Hippocampal formation (tissue), 2 donors: ENCODE measurements at regions not wholly inside any gene's neighbourhood (a gene's known extent, or its start where the extent isn't known, plus 50 kb on each side); places are given as distances from the start of the nearest gene placed in this dataset.
"Not testable (repeated sequence)": the region's sequence is repeated elsewhere in the genome, so short reads cannot be mapped to it uniquely, and the experiment has no call there.

Experiments used
- DNase-seq, 2 donors: peaks; one replicate each; lab custom pipeline; 2025; lab: John Stamatoyannopoulos, UW

DNA sequence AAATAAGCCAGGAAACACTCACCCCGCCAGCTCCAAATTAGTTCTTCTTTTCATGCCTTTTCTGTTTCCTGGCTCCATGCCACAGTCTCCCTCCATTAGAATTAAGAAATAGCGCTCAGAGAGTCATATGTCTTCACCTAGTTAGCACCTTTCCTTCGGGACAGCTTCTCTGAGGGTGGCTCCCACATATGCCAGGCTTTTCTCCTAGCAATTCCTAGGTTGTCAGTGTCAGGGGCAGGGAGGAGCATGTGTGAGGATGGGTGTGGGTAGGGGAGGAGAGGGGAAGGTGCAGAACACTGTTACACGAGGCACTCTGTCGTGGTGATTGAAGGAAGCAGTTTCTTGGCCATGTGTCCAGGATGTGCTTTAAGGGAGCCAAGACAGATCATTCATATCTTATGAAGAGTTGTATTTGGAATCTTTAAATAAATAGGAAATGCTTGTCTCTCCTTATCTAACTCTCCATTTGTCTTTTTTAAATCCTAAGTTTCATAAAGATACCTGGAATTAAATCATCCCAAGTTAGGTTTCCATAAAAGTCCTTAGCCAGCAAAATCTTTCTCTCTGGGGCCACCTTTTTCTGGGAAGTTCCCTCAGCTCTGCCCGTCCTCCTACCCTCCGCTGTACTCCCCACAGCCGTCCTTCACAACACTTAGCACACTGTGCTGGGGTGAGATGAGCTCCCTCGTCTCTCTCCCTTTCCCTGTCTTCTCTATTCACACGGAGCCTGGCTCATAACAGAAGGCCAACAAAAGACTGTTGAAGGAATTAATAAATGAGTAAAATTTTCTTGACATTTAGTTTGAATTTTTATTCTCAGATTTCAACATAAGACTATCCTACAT lies 361.0 kb downstream of the CD83 start:
- DNase-seq: no peak

DNA sequence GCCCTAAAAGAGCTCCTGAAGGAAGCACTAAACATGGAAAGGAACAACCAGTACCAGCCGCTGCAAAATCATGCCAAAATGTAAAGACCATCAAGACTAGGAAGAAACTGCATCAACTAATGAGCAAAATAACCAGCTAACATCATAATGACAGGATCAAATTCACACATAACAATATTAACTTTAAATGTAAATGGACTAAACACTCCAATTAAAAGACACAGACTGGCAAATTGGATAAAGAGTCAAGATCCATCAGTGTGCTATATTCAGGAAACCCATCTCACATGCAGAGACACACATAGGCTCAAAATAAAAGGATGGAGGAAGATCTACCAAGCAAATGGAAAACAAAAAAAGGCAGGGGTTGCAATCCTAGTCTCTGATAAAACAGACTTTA lies 364.4 kb downstream of the CD83 start:
- DNase-seq: not testable (repeated sequence)

DNA sequence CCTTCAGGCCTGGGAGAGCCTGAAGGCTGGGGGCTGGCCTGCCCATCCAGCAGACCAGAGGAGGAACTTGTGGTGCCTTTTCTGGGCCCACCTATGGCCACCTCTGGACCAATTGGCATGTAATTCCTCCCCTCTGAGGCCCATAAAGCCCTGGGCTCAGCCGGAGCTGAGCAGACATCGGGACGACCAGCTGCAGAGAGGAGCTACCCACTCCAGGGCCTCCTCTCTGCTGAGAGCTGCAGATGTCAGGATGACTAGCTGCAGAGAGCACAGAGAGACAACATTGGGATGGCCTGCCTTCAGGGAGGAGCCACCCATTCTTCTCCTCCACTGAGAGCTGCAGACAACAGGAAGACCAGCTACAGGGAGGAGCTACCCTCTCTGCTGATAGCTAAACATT lies 370.1 kb downstream of the CD83 start:
- no peak for DNase-seq

DNA sequence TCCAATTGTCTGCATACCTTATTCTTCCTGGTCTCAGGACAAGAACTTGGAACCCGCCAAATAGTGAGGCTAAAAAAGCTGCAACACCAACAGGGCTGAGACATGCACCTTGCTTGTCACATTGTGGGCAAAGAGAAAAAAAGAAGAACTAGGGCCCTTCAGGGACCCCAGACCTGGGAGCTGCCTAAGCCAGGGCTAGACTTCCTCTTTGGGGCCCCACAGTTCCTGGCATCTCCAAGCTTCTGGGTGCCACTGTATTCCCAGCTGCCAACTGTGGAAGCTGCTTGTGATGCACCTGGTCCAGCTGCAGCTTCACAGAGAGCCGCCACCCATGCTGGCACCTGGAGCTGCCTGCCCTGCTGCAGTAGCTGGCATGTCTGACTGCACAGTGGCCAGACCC lies 370.6 kb downstream of the CD83 start:
- DNase-seq: no peak

DNA sequence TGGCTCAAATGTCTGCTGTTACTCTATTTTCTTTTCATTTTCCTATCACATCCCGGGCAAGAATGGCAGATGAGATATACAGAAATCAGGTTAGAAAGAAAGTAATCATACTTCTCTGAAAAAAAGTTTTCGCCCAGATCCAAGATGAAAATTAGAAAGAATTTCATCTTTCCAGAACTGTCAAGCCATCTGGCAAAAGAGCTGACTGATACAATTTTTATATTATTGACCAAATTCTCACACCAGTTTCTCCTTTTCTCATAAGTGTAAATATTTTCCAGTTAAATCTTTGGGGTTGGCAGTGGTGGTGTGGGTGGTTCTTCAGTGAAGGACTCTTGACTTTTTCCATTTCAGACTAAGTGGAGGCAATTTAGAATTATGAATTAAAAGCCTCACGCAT lies 371.9 kb downstream of the CD83 start:
- no peak for DNase-seq

DNA sequence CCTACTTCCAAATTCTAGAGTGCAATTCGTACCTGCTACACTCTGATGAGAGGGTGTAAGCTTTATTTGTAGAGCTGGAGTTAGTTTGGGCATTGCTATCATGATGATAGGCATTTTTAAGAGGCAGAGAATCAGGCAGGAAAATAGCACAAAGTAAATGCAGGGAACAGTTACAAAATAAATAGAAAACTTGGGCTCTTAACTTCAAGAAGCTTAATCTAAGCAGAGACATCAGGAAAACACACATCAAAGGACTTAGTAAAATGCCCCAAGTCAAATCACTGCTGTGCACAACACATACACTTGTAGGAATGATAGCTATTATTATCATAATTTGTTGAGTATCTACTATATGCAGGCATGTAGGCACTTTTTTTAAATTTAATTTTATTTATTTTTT lies 381.2 kb downstream of the CD83 start:
- no peak for DNase-seq

DNA sequence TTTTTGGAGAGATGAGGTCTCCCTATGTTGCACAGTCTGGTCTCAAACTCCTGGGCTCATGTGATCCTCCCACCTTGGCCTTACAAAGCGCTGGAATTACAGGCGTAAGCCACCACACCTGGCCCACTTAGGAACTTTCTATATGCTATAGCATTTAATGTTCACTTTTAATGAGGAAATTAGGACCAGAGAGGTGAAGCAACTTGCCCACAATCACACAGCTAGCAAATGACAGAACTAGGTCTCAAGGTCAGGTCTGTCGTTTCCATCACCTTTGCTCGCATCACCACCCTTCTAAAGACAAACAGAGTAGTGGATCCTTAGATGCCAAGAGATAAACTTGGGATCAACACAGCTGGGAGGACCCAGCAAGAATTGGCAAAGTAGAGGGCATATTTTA lies 381.7 kb downstream of the CD83 start:
- no peak for DNase-seq

DNA sequence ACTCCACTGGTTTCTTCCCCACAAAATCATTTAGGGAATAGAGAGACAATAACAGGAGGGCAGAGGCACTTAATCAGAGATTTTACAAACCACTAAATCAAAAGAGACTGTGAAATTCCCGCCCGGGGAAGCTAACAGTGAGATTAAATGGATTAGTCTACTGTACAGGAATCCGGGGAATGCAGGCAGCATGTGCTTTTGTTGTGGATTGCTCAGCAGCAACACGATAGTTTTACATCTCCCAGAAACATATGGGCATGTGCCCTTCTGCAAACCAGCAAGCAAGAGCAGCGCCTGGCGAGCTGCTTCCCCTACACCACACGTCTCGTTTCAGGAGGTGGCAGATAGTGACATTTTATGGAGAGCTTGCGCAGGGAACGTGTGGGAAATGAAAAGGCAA lies 382.3 kb downstream of the CD83 start:
- DNase-seq: no peak

DNA sequence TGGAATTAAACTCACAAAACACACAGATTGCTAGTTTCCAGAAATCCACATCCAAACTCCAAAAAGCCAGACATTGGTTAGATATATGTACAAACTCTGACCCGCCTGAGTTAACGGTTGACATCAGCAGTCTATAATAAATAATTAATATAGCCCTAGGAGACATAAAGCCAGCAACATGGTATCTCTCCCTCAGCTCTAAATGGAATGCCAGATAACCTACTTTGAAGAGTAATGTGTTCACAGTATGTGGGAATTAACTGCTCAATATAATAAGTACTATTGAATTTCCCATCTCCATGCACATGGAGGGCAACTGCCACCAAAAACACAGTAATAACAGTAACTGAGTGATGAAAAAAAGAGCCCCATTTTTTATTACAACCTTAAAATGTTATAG lies 383.2 kb downstream of the CD83 start:
- DNase-seq: no peak

DNA sequence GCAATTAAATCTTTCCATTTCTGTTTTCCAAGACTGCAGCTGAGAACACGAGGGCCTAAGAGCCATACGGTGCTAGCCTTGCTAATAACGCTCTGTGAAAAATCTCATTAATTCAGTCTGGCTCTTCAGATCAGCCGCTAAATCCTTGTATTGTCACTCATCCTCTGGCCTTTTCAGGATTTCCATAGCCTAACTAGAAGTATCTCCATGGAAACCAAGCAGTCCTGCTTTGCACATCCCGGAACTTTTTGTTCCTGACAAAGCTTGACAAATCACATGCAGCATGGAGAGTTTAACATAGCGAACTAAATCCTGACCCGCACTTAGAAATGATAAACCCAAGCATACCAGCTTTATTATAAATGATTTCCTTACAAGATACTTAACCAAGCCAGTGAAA lies 383.7 kb downstream of the CD83 start:
- no peak for DNase-seq

DNA sequence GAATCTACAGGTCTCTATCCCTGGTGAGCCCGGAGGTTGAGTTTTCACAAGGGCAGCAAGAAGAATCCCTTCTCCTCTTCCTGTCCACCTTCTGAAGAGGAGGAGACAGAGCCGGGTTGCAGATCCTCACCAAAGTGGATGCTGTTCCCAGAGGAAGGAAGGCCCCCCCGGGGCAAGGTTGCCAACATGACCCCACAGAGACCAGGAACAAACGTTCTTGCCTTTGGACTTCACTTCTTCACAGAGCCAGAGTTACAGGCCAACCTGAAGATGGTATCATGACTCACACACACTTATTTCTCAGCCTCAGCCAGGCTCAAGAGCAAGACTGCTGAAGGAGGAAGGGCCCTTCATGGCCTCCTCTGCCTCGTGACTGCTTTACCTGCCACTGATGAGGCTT lies 384.3 kb downstream of the CD83 start:
- no peak for DNase-seq

DNA sequence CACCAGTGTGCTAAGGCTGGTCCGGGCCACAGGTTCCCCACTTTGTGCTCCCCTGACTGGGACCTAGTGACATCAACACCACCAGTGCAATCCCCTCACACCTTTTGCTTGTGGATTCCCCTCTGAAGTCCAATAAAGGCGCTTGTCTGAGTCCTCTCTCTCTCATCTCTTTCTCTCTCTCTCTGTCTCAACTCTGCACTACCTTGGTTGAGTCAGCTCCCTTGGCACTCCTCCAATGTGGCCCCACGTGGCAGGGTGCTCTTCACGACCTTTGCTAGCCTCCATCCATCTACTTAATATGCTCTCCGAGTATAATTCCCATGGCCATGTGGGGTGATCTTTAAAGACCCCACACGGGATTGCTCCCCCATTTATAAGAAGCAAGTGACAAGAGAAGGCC lies 385.0 kb downstream of the CD83 start:
- DNase-seq: no peak

DNA sequence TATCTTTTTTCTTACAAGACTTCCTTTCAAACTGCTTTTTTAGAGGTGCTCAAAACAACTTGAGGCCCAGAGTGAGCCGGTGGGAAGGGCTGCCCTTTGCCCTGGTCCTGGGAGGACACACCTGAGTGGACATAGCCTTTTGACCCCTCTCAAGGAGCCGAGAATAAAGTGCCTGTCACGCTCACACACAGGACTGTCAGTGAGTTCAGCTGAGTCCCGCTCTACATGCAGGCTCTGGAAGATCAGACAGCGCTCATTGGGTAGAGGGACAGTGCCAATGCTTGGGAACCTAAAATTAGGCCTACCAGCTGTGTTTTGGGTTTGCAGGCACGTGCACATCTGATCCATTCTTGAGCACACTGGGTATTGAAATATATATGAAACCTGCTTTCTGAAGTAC lies 387.8 kb downstream of the CD83 start:
- DNase-seq: no peak

DNA sequence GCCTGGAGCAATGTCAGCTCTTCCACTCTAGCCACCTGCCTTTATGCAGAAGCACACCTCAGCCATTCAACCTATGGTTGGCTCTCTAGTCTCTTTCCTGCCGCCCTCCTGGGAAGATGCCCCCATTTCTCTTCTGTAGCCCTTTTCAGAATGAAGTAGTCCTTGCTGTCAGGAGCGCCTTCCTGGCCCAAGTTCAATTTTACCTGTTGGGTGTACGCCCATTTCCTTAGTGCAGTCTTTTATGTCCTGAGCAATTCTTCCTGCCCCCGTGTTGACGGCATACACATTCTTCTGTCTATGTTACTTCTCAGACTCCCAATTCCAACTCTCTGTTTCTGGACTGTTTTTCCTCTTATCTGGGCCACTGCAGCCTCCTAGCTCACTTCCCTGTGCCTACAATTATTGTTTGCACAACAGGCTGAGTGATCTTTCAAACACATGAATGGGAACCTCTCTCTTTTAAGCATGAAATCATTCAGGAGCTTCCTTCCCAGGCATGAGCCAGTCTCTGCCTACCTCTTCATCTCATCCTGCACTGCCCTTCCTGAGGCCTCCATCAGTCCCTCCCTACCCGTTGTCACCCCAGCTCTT lies 389.2 kb downstream of the CD83 start:
- DNase-seq: no peak

DNA sequence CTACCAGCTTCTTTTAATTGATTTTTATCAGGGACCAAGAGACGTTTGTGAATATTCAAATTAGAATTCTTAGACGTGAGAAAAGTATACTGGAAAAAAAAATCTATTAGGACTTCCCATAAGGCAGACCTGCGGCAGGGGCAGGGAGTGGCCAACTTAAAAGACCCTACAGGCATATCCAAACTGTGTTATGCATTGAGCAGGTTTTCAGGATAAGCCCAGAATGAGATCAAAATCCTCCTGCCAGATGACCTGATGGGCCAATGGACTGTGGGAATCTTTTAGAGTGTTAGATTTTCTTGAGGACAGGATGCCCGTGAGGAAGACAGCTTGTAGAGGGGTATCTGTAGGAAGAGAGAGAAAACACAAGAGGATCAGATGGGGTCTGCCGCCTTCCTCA lies 391.5 kb downstream of the CD83 start:
- DNase-seq: no peak

DNA sequence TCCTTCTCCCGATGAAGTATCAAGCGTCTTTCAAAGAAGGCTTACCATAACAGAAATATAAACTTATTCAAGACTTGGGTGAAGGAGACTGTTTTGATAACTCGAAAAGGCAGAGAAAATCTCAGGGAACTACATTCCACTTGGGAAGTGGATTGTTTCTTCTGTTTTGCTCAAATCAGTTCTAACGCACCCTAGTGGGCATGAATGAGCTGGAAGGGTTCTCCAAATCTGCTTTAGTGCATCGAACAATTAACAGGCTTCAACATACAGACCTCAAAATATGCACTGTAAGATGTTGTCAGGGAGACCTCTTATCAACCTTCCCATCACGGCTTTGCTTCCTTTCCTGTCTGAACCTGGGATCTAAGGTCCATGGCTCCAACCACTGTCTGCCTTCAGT lies 392.5 kb downstream of the CD83 start:
- no peak for DNase-seq

DNA sequence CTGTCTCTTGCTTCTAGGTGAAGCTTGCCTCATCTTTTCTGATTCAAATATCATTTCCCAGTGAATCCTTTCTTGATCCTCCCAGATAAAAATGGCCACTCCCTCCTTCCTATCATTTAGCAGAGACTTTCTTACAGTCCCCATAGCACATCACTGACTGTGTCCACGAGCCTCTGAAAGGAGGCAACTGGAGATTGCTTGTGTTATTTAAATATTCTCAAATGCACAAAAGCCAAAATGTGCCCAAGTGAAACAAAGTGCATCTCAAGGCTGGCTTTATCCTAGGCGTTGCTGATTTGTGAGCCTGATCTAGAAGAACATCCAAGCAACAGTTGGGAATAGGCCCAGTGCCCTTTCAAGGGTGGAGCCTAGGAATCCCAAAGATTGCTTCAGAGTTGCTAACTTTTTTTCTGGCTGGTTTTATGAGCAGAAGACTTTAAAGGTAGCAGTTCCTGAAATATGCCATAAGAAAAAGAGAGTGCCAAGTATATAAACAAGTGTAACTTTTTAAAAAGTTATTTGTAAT lies 393.6 kb downstream of the CD83 start:
- no peak for DNase-seq

DNA sequence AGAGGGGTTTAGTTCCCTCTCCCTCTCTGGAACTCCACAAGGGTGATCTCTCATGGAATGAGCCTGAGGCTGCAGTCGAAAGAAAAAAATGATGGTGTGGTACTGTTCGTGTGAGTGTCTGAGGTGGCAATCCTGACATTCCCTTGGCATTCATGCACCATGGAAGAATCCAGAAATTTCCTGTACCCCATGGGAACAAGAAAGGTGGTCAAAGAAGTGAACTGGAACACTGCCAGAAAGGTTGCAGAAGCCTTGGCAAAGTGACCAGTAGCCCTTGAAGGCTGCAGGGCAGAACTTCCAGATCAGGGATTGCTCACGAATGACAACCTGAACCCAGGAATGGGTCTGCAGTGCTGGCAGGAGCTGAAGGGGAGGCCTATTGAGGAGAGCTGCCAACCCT lies 394.7 kb downstream of the CD83 start:
- DNase-seq: no peak

DNA sequence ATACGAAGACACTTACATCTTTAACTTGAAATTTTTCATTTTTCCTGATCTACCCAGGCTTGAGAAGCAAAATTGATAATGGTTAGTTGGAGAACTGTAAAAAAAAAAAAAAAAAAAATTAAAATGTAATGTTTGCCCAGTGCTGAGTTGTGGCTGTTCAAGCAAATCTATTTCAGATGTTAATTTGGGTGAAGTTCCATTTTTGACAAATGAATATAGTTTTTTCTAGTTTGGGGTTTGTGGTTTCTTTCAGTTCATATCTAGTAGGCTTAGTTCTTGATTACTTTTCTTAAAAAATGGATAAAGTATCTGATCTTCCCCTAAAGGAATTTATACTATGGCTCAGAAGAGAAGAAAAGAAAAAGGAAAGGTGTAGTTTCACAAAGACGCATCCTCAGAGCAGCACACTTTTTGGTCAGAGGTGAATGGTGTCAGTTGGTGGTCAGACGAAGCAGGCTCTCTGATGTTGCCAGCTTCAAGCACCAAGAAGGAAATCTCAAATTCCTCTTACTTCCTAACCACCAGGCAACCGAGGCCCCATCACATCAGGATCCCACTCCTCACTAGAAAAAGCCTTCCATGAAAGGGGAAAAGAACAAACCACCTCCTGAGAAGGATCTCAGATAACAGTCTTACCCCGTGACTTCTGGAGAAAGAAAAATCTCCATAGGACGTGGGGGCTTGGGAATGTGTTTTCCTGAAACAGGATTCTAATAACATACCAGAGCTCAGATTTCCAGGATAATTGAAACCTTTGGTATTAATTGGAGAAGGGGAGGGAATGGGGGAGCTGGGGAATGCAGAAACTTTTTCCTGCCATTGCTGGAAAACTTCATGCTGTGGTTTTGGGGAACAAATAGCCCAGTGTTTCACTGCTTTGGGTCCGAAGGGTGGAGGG lies 396.2 kb downstream of the CD83 start:
- no peak for DNase-seq

DNA sequence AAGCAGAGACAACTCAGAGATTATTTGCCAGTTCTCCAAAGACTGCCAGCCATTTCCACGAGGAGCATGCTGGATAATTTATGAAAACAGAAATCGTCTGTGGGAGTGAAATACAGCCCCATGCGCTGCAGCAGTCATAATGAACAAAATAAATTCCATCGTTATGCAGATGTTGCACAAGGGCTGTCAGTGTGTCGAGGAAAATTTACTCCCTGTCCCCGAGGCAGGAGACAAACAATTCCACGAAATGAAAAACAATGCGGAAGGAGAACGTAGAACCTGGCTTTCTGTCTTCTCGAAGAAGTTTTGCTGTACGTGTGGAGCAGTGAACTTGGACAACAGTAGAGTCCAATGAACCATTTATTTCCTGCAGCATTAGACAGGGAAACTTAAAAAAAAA lies 399.4 kb downstream of the CD83 start:
- no peak for DNase-seq

DNA sequence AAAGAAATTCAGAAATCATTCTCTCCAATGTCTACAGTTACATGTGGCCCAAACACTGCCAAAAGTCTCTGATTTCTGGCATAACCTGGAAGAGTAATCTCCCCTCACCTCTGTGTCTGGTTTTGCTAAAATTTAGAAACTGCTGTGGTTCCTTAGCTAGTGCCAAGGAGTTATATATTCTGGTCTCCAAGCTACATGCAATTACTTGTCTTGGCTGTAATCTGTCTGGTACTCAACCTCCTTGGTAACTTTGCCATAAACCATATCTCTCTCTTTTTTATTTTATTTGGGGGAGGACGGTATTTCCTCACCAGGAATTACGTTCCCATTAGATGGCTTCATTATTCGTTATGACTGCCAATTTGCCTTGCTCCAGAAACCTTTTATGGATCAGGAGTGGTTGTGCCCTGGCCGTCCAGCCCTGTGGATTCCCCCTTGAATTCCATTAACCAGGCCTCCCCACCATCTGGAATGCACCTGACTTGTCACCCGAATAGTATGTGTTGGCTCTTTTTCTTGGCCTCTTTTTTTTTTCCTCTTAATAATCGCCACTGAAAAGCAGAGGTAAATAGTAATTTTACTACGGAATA lies 400.0 kb downstream of the CD83 start:
- no peak for DNase-seq

DNA sequence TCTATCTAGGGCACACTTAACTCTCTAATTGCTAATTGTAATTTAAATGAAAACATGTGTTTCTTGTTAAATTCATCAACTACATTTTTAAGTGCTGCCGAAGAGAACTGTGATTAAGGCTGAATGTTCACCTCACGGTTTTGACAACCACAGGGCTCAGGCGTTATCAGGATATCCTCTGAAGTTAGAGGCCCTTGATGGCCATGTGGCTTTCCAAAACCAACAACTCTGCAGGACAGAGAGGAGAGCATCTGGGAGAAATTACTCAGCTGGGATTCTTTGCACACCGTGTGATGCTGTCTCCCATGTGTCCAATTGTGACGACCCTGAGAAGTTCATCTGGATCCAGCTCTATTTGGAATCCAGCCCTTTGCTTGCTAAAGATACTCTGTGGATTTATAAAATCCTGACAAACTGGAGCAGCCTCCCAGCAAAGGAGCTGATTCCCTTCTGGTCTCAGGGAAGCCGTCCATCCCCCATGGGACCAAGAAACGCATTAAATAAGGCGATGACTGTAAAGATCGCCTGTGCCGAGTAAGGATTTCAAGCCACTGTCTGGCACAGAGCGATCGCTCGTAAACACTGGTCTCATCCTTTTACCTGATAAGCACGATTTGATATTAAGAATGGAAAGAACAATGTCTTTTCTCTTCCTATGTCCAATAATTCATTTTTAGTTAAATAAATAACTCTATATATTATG lies 401.1 kb downstream of the CD83 start:
- no peak for DNase-seq
